Urinary bladder (tissue), 4 donors: ENCODE measurements at regions not wholly inside any gene's neighbourhood (a gene's known extent, or its start where the extent isn't known, plus 50 kb on each side); places are given as distances from the start of the nearest gene placed in this dataset. TPM values are rescaled to one million over a fixed set of nuclear protein-coding genes. Genes with fewer than 3 reads are reported as not detected.
"Not testable (repeated sequence)": the region's sequence is repeated elsewhere in the genome, so short reads cannot be mapped to it uniquely, and the experiment has no call there.

Experiments used
- DNase-seq: peaks from one replicate; pipeline ENCODE4 v3.0.0-alpha.2; 2015; ENCODE audit errors: extremely low spot score
- H3K27ac ChIP-seq: one replicate; pipeline ENCODE4 v1.5.1; 2013; ENCODE audit warnings: low read depth, mild to moderate bottlenecking, moderate library complexity
- H3K36me3 ChIP-seq: one replicate; pipeline ENCODE4 v1.6.1; 2013; ENCODE audit warnings: mild to moderate bottlenecking, moderate library complexity; ENCODE audit not compliant: insufficient read depth
- H3K4me1 ChIP-seq: one replicate; pipeline ENCODE4 v1.6.1; 2013; ENCODE audit warnings: mild to moderate bottlenecking, moderate library complexity; ENCODE audit not compliant: insufficient read depth
- H3K4me3 ChIP-seq: one replicate; pipeline ENCODE4 v1.5.1; 2013; ENCODE audit warnings: low read depth, low read length
- WGBS: extraction: QIAGEN DNeasy Blood & Tissue Kit; methylation state at CpG from one replicate; pipeline ENCODE4 v1.1.7; 2013; 5-methylcytosine and 5-hydroxymethylcytosine counted together
- small RNA-seq: library from RNA; depleted of rRNA; stranded (forward); fragments of <200 nt; gene quantifications from one replicate; pipeline ENCODE3, GENCODE V24; 2014
- donor health status: healthy with polysubstance abuse.
- donor health status: healthy.

DNA sequence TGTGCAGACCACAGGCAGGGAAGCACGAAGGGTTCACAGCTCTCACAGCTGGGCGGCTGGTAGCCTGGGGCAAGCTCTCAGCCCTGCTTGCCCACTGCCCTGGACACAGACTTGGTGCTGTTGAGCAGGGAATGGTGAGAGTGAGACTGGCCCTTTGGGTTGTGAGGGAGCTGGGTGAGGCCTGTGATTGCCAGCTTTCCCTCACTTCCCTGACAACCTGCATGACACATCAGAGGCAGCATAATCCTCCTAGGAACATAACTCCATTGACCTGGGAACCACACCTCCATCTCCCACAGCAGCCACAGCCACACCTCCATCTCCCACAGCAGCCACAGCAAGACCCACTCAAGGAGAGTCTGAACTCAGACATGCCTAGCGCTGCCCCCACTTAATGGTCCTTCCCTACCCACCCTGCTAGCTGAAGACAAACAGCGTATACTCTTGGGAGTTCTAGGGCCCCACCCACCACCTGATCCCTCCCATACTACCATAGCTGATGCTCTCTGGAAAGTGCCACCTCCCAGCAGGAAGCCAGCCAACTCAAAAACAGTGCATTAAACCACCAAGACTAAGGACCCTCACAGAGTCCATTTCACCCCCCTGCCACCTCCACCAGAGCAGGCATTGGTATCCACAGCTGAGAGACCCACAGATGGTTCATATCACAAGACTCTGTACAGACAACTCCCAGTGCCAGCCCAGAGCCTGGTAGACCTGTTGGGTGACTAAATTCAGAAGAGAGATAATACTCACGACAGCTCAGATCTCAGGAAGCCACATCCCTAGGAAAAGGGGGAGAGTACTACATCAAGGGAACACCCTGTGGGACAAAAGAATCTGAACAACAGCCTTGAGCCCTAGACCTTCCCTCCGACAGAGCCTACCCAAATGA is 60.2 kb upstream of the PRSS3 start:
- H3K36me3 ChIP-seq, H3K4me1 ChIP-seq, DNase-seq, H3K27ac ChIP-seq, H3K4me3 ChIP-seq: not testable (repeated sequence)
- WGBS = 69% methylated on average over 6 of the region's 6 CpGs

DNA sequence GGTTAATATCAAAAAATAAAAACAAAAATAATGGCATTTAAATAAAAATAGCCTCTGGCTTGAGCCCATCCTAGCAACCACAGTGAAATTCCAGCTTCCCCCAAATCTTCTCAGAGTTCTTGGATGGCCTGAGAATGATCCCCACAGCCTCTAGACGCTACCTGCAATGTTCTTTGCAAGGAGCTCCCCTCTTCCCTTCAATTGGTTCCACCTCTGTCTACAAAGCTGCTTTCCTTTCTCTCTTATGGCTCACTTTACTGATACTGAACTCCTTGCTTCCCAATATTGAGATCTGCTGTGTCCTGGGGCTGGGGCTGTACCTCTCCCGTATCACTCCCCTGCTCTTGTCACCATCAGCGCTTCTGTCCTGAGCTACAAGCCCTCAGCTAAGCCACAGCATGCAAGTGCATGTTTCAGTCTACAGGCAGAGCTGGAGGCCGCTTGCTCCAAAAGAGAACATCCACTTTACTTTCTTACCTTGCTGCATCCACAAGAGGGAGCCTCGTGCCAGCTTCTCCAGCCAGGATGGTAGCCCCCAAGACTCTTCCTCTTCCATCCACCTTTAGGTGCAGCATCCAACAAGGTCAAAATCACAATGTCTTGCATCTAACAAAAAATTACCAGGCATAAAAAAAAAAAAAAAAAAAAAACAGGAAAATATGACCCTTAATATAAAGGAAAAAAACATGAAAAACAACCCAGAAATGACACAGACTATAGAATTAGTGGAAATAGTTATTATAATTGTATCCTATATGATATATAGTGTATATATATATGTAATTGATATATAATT is 57.4 kb upstream of the PRSS3 start:
- Histone ChIP-seq H3K4me1 (no peaks in the 10 kb centered on the region), H3K36me3 (no peaks in the 10 kb centered on the region), H3K27ac (no peak overlapping the region), H3K4me3 (no peak overlapping the region)
- DNase-seq = no peak
- WGBS = 19% methylated on average over 5 of the region's 5 CpGs

DNA sequence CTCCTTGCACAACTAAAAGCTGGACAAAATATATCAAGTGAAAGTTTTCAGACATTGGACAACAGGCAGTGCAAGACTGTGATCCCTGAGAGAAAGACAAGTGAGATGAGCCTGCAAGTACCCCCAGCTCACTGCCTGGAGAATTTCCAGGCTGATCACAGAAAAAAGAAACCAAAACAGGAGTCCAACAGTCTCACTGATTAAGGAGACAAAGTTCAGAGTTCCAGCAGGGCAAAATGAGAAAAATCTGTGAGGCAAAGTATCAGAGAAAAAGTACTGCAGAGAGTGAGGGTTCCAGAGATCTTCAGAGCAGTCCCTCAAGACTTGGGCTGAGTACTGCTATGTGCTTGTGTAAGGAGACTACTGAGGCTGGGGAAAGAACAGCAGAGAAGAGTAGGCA is 56.0 kb upstream of the PRSS3 start:
- no peak overlapping the region for H3K4me3 ChIP-seq

DNA sequence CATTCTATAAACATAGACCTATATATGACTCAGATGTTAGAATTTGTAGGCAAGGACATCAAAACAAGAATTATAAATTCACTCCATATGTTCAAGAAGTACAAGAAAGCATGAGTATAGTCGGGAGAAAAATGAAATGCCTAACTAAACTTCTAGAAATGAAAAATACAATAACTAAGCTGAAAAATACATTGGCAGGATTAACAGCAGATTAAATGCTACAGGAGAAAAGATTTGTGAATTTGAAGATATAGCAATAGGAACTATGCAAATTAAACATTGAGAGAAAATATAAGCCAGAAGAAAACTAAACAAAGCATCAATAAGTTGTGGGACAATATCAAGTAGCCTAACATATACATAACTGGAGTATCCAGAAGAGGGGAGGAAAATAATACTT is 55.3 kb upstream of the PRSS3 start:
- no peaks in the 10 kb centered on the region for H3K36me3 ChIP-seq

More for the DNA sequence above, 56.0 kb upstream of the PRSS3 start:
- Histone ChIP-seq H3K27ac (no peak overlapping the region), H3K36me3 (no peaks in the 10 kb centered on the region), H3K4me1 (no peaks in the 10 kb centered on the region)
- DNase-seq = no peak

DNA sequence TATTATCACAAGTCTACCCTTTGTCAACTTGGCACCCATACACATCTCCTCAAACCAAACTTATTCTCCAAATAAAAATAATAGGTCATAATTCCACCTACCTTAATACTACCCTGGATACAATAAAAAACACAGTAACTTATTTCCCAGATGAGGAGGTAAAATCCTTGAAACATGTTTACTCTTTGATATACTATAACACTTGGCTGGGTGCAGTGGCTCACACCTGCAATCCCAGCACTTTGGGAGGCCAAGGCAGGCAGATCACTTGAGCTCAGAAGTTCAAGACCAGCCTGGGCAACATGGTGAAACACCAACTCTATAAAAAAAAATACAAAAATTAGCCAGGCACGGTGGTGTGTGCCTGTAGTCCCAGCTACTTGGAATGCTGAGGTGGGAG is 54.4 kb upstream of the PRSS3 start:
- H3K4me1 ChIP-seq, H3K36me3 ChIP-seq, H3K4me3 ChIP-seq, H3K27ac ChIP-seq, DNase-seq: not testable (repeated sequence)
- 70% methylated on average over 1 of the region's 1 CpG for WGBS

More for the DNA sequence above, 55.3 kb upstream of the PRSS3 start:
- WGBS = 84% methylated on average over 1 of the region's 1 CpG
- H3K27ac ChIP-seq = no peak overlapping the region
- no peaks in the 10 kb centered on the region for H3K4me1 ChIP-seq
- H3K4me3 ChIP-seq = no peak overlapping the region
- DNase-seq = no peak

DNA sequence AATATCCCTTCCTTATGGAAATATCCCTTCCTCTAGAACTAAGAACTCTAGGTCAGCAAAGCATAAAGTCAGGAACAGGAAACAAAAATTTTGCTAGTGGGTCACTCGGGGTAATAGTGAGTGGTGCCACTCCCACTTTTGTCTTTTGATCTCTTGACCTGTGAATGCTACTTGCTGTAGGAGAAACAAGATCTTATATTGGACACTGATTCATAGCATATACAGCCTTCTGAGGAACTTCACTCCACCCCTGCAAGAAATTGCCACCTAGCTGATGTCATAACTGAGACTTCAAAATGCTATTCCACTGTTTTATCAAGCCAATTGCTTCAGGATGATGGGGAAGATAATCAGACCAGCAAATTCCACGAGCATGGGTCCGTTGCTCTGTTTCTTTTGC is 53.3 kb upstream of the PRSS3 start:
- Histone ChIP-seq H3K4me1 (no peaks in the 10 kb centered on the region), H3K4me3 (no peak overlapping the region), H3K36me3 (no peaks in the 10 kb centered on the region), H3K27ac (no peak overlapping the region)
- DNase-seq = no peak
- 77% methylated on average over 3 of the region's 3 CpGs for WGBS

DNA sequence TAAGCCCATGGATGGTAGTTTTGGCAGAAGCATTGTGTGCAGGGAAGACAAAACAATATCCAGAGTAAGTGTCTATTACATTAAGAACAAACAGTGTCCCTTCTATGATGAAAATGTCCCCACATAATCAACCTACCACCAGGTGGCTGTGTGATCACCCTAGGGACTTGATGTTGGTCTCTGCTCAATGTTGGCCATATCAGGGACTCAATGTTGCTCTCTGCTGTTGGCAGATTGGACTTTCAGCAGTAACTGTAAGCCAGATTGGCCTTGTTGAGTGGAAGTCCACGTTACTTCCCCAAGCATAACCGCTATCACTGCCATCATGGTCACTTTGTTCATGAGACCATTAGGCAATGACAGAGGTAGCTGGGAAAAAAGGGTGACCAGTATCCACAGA is 52.8 kb upstream of the PRSS3 start:
- no peak for DNase-seq
- H3K36me3 ChIP-seq = no peaks in the 10 kb centered on the region
- 61% methylated on average over 2 of the region's 2 CpGs for WGBS
- H3K4me1 ChIP-seq = no peaks in the 10 kb centered on the region
- no peak overlapping the region for H3K27ac ChIP-seq
- no peak overlapping the region for H3K4me3 ChIP-seq

Small RNAs in the stretch of these regions (small RNA-seq; reads per million reads assigned to genes)
- gene TRBV22OR9-2 (not detected), gene TRBV26OR9-2 (not detected)
